ENCODE measurements at regions not wholly inside any gene's neighbourhood (a gene's known extent, or its start where the extent isn't known, plus 50 kb on each side); places are given as distances from the start of the nearest gene placed in this dataset.

- TF ChIP-seq, protein P1, sequence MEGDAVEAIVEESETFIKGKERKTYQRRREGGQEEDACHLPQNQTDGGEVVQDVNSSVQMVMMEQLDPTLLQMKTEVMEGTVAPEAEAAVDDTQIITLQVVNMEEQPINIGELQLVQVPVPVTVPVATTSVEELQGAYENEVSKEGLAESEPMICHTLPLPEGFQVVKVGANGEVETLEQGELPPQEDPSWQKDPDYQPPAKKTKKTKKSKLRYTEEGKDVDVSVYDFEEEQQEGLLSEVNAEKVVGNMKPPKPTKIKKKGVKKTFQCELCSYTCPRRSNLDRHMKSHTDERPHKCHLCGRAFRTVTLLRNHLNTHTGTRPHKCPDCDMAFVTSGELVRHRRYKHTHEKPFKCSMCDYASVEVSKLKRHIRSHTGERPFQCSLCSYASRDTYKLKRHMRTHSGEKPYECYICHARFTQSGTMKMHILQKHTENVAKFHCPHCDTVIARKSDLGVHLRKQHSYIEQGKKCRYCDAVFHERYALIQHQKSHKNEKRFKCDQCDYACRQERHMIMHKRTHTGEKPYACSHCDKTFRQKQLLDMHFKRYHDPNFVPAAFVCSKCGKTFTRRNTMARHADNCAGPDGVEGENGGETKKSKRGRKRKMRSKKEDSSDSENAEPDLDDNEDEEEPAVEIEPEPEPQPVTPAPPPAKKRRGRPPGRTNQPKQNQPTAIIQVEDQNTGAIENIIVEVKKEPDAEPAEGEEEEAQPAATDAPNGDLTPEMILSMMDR (IDR thresholded peaks at IDR 0.05; ENCODE audit: extremely low read depth, missing control alignments), result no peak
- DNase-seq (ENCODE audit: low spot score), result no peak
These were observed 272.9 kb upstream of the KLF6 start for GRCh38 chr10:4057725-4058513.

DNA sequence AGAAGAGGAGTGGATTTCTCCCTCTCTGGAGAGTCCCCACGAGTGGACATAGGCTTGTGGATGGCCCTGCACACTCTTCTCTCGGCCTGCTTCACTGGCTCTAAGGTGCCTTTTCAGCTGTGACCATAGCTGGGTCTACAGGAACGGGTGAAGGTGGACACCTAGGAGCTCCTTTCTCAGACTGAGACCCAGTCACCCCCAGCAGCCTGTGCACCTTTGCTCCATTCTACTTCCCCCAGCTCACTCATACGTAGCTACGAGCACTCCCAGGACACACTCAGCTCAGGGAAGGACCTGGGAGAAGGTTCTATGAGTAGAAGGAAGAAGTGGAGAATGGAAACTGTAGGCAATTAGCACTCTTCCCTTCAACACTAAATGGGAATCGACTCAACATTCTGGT is 272.0 kb upstream of the KLF6 start:
- DNase-seq (ENCODE audit: low spot score), result no peak
- TF ChIP-seq, protein P1 (IDR thresholded peaks at IDR 0.05; ENCODE audit: extremely low read depth, missing control alignments), result no peak

GRCh38 chr10:4054656-4055435 is 269.8 kb upstream of the KLF6 start:
- TF ChIP-seq, protein P1 (IDR thresholded peaks at IDR 0.05; ENCODE audit: extremely low read depth, missing control alignments), result no peak
- DNase-seq (ENCODE audit: low spot score), result no peak

- DNase-seq (ENCODE audit: low spot score), result no peak
- TF ChIP-seq, protein P1 (IDR thresholded peaks at IDR 0.05; ENCODE audit: extremely low read depth, missing control alignments), result no peak
These were observed 268.9 kb upstream of the KLF6 start for GRCh38 chr10:4053940-4054339.

GRCh38 chr10:4051641-4052151 is 266.7 kb upstream of the KLF6 start:
- TF ChIP-seq, protein P1 (IDR thresholded peaks at IDR 0.05; ENCODE audit: extremely low read depth, missing control alignments), result no peak
- DNase-seq (ENCODE audit: low spot score), result no peak

GRCh38 chr10:4051011-4051640 is 266.1 kb upstream of the KLF6 start:
- DNase-seq (ENCODE audit: low spot score), result no peak
- TF ChIP-seq, protein P1 (IDR thresholded peaks at IDR 0.05; ENCODE audit: extremely low read depth, missing control alignments), result no peak

All from GM20000 (cell line).